ENCODE measurements at regions not wholly inside any gene's neighbourhood (a gene's known extent, or its start where the extent isn't known, plus 50 kb on each side); places are given as distances from the start of the nearest gene placed in this dataset.

GRCh38 chr10:130666215-130666614 is 530.0 kb downstream of the GLRX3 start:
- TF ChIP-seq CTCF (IDR thresholded peaks at IDR 0.05) (no peak), POLR2AphosphoS5 (IDR thresholded peaks at IDR 0.05) (no peak)
